T-helper 1 cell treated with Interleukin-12 subunit alpha and Interleukin-12 subunit beta and Interleukin-4 antibody, amounts not matched to agents 30 μg/mL and 1 μg/mL, for 36 hours (primary cell): ENCODE measurements at regions not wholly inside any gene's neighbourhood (a gene's known extent, or its start where the extent isn't known, plus 50 kb on each side); places are given as distances from the start of the nearest gene placed in this dataset.
"Not testable (repeated sequence)": the region's sequence is repeated elsewhere in the genome, so short reads cannot be mapped to it uniquely, and the experiment has no call there.

ENCODE experiments used
- H3K27ac Mint-ChIP-seq: one replicate; pipeline ENCODE4 v1.8.0; 2021; ENCODE audit warnings: mild to moderate bottlenecking, mixed read lengths
- H3K27me3 Mint-ChIP-seq: one replicate; pipeline ENCODE4 v1.8.0; 2021; ENCODE audit warnings: low read depth, mixed read lengths
- H3K36me3 Mint-ChIP-seq: one replicate; pipeline ENCODE4 v1.8.0; 2021; ENCODE audit warnings: low read depth, mixed read lengths
- H3K4me1 Mint-ChIP-seq: one replicate; pipeline ENCODE4 v1.8.0; 2021; ENCODE audit warnings: low read depth, mixed read lengths
- H3K4me3 Mint-ChIP-seq: one replicate; pipeline ENCODE4 v1.8.0; 2021; ENCODE audit warnings: mild to moderate bottlenecking, moderate library complexity, mixed read lengths
- H3K9me3 Mint-ChIP-seq: one replicate; pipeline ENCODE4 v1.8.0; 2021; ENCODE audit warnings: mixed read lengths

GRCh38 chrX:131845201-131845600, 177.9 kb upstream of the STK26 start:
- no peaks in the 10 kb centered on the region for H3K36me3 Mint-ChIP-seq
- H3K27me3 Mint-ChIP-seq: no peaks in the 10 kb centered on the region
- H3K9me3 Mint-ChIP-seq: no peaks in the 10 kb centered on the region
- no peak overlapping the region for H3K27ac Mint-ChIP-seq
- no peak overlapping the region for H3K4me3 Mint-ChIP-seq
- peaks cover 2% of the 10 kb centered on the region for H3K4me1 Mint-ChIP-seq

GRCh38 chrX:131845771-131846170, 177.3 kb upstream of the STK26 start:
- Mint-ChIP-seq H3K9me3 (no peaks in the 10 kb centered on the region), H3K27me3 (no peaks in the 10 kb centered on the region), H3K4me3 (no peak overlapping the region), H3K4me1 (peaks cover 2% of the 10 kb centered on the region), H3K36me3 (no peaks in the 10 kb centered on the region), H3K27ac (no peak overlapping the region)

DNA sequence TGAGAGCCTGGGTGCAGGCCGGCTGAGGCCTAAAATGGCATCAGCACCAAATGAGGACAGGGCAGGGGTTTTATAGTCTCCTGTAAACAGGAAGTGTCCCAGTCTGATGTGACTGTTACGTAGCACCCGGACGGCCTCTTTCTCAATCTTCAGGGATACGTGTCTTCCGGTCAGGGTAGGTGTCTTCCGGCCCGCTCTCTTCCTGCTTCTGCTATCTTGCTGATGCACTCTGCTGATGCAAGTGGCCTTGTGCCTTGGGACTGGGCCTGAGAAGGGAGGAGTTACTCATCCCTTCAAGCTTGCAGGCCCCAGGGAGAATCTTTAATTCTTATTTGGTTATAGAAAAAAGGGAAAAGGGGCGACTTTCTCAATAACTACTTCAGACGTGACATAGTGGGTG, 172.1 kb upstream of the STK26 start:
- H3K4me3 Mint-ChIP-seq, H3K4me1 Mint-ChIP-seq, H3K36me3 Mint-ChIP-seq, H3K27me3 Mint-ChIP-seq, H3K27ac Mint-ChIP-seq, H3K9me3 Mint-ChIP-seq: not testable (repeated sequence)

GRCh38 chrX:131853440-131853839, 169.7 kb upstream of the STK26 start:
- H3K27ac Mint-ChIP-seq: no peak overlapping the region
- H3K36me3 Mint-ChIP-seq: no peaks in the 10 kb centered on the region

GRCh38 chrX:131854581-131854980, 168.5 kb upstream of the STK26 start:
- Mint-ChIP-seq H3K4me1 (no peaks in the 10 kb centered on the region), H3K36me3 (no peaks in the 10 kb centered on the region), H3K27ac (no peak overlapping the region), H3K4me3 (no peak overlapping the region), H3K9me3 (no peaks in the 10 kb centered on the region), H3K27me3 (no peaks in the 10 kb centered on the region)

More at GRCh38 chrX:131853440-131853839, 169.7 kb upstream of the STK26 start:
- no peak overlapping the region for H3K4me3 Mint-ChIP-seq
- H3K4me1 Mint-ChIP-seq: no peaks in the 10 kb centered on the region
- no peaks in the 10 kb centered on the region for H3K27me3 Mint-ChIP-seq
- H3K9me3 Mint-ChIP-seq: no peaks in the 10 kb centered on the region

DNA sequence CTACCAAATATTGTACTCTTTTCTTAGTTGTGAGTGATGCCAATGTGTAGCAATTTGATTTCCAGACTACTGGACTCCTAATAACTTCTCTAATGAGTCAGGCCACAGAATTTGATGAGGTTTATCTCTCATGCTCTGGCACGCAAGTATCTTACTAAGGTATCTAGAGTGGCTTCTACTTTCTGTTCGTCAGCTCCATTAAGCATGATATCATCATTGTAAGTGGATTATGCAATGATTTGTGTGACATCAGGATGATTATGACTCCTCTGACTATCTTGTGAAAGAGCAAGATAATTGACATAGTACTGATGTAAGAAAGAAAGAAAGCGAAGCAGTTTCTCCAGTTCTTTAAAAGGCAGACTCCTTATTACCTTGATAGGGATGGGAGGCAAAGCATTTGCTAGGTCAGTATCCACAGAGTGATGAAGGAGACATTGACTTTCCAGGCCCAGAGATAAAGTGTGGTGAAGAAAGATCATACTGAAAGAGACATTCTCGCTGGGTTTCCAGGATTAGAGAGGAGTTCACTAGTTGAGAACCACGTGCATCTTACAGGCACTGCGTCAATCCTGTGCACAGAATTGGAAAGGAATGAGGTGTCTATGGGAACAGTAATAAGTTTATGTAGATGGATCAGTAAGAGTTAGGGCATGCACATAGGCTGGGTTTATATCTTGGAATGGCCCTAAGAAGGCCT, 161.9 kb upstream of the STK26 start:
- no peaks in the 10 kb centered on the region for H3K9me3 Mint-ChIP-seq
- no peaks in the 10 kb centered on the region for H3K27me3 Mint-ChIP-seq

GRCh38 chrX:131862321-131862720, 160.8 kb upstream of the STK26 start:
- Mint-ChIP-seq H3K4me1 (no peaks in the 10 kb centered on the region), H3K27ac (no peak overlapping the region), H3K27me3 (no peaks in the 10 kb centered on the region), H3K4me3 (no peak overlapping the region), H3K36me3 (no peaks in the 10 kb centered on the region), H3K9me3 (no peaks in the 10 kb centered on the region)

More for the DNA sequence above, 161.9 kb upstream of the STK26 start:
- H3K4me1 Mint-ChIP-seq: no peaks in the 10 kb centered on the region
- no peak overlapping the region for H3K27ac Mint-ChIP-seq
- H3K36me3 Mint-ChIP-seq: no peaks in the 10 kb centered on the region
- no peak overlapping the region for H3K4me3 Mint-ChIP-seq

GRCh38 chrX:131869182-131869581, 153.9 kb upstream of the STK26 start:
- no peak overlapping the region for H3K4me3 Mint-ChIP-seq
- no peaks in the 10 kb centered on the region for H3K9me3 Mint-ChIP-seq
- no peak overlapping the region for H3K27ac Mint-ChIP-seq
- no peaks in the 10 kb centered on the region for H3K36me3 Mint-ChIP-seq
- no peaks in the 10 kb centered on the region for H3K27me3 Mint-ChIP-seq
- H3K4me1 Mint-ChIP-seq: no peaks in the 10 kb centered on the region

DNA sequence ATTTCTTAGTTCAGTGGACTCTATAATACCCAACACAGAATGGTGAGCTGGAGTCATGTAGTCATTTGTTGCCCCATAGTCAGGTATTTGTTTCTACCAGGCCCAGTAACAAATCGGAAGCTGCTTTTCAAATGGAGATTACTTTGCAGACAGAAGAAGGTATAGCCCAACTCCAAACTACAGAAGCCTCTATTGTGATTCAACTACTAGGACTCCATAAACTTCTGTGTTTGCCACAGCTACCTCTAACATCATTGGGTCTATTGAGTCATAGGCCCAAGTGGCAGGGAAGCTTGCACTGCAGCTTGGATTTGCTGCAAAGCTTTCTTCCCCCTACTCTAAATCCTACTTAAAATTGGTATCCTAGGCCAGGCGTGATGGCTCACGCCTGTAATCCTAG, 148.8 kb upstream of the STK26 start:
- H3K36me3 Mint-ChIP-seq: no peaks in the 10 kb centered on the region
- no peak overlapping the region for H3K27ac Mint-ChIP-seq
- H3K27me3 Mint-ChIP-seq: no peaks in the 10 kb centered on the region
- no peaks in the 10 kb centered on the region for H3K9me3 Mint-ChIP-seq
- H3K4me1 Mint-ChIP-seq: no peaks in the 10 kb centered on the region
- H3K4me3 Mint-ChIP-seq: no peak overlapping the region

DNA sequence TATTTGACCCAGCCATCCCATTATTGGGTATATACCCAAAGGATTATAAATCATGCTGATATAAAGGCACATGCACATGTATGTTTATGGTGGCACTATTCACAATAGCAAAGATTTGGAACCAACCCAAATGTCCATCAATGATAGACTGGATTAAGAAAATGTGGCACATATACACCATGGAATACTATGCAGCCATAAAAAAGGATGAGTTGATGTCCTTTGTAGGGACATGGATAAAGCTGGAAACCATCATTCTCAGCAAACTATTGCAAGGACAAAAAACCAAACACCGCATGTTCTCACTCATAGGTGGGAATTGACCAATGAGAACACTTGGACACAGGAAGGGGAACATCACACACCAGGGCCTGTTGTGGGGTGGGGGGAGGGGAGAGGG, 147.3 kb upstream of the STK26 start:
- H3K9me3 Mint-ChIP-seq, H3K27me3 Mint-ChIP-seq, H3K4me3 Mint-ChIP-seq, H3K27ac Mint-ChIP-seq, H3K36me3 Mint-ChIP-seq, H3K4me1 Mint-ChIP-seq: not testable (repeated sequence)

- H3K27ac Mint-ChIP-seq: no peak overlapping the region
- no peaks in the 10 kb centered on the region for H3K9me3 Mint-ChIP-seq
- H3K27me3 Mint-ChIP-seq: no peaks in the 10 kb centered on the region
- H3K4me1 Mint-ChIP-seq: no peaks in the 10 kb centered on the region
- no peaks in the 10 kb centered on the region for H3K36me3 Mint-ChIP-seq
- H3K4me3 Mint-ChIP-seq: no peak overlapping the region
These were observed 141.9 kb upstream of the STK26 start for GRCh38 chrX:131881194-131881593.

GRCh38 chrX:131885042-131885441, 138.1 kb upstream of the STK26 start:
- H3K4me3 Mint-ChIP-seq, H3K9me3 Mint-ChIP-seq, H3K4me1 Mint-ChIP-seq, H3K27ac Mint-ChIP-seq, H3K36me3 Mint-ChIP-seq, H3K27me3 Mint-ChIP-seq: not testable (repeated sequence)

- not testable (repeated sequence) for H3K4me1 Mint-ChIP-seq, H3K36me3 Mint-ChIP-seq, H3K4me3 Mint-ChIP-seq, H3K27me3 Mint-ChIP-seq, H3K9me3 Mint-ChIP-seq, H3K27ac Mint-ChIP-seq
These were observed 129.2 kb upstream of the STK26 start for GRCh38 chrX:131893857-131894256.

DNA sequence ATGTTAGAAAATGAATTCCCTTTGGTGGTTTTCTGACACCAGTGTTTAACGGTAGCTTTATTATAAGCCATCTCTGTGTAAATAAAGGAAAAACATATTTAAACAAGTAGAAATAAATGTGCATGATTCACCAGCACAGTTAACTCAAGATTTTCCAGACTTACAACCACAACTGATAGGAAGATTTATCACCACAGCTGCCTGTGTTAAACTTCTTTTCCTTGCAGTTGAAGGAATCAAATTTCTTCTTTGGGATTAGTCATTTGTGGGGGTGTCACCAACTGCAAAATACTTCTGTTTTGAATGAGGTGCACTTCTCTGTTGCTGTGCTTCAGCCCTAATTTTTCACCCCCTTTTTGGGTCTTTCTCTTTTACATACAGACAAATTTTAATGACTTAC, 128.1 kb upstream of the STK26 start:
- no peak overlapping the region for H3K4me3 Mint-ChIP-seq
- no peaks in the 10 kb centered on the region for H3K36me3 Mint-ChIP-seq
- H3K4me1 Mint-ChIP-seq: no peaks in the 10 kb centered on the region
- H3K27me3 Mint-ChIP-seq: peaks cover 8% of the 10 kb centered on the region
- no peak overlapping the region for H3K27ac Mint-ChIP-seq
- peaks cover 3% of the 10 kb centered on the region for H3K9me3 Mint-ChIP-seq

DNA sequence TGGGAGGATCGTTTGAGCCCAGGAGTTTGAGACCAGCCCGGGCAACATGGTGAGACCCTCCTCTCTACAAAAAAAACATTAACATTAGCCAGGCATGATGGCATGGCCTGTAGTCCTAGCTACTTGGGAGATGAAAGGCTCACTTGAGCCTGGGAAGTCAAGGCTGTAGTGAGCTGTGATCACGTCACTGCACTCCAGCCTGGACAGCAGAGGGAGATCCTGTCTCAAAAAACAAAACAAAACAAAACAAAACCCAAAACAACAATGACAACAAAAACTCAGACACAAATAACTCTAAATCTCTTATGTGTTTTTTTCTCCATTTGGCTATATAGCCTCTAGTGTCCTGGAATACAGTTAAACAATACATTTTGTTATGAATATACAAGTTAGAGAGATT, 127.3 kb upstream of the STK26 start:
- H3K27ac Mint-ChIP-seq: no peak overlapping the region
- peaks cover 3% of the 10 kb centered on the region for H3K9me3 Mint-ChIP-seq
- no peaks in the 10 kb centered on the region for H3K4me1 Mint-ChIP-seq
- H3K36me3 Mint-ChIP-seq: no peaks in the 10 kb centered on the region
- peaks cover 8% of the 10 kb centered on the region for H3K27me3 Mint-ChIP-seq
- H3K4me3 Mint-ChIP-seq: no peak overlapping the region

GRCh38 chrX:131901546-131901945, 121.6 kb upstream of the STK26 start:
- no peak overlapping the region for H3K4me3 Mint-ChIP-seq
- H3K4me1 Mint-ChIP-seq: no peaks in the 10 kb centered on the region
- no peak overlapping the region for H3K27ac Mint-ChIP-seq
- no peaks in the 10 kb centered on the region for H3K36me3 Mint-ChIP-seq
- H3K27me3 Mint-ChIP-seq: peaks cover 8% of the 10 kb centered on the region
- H3K9me3 Mint-ChIP-seq: no peaks in the 10 kb centered on the region
